ENCODE measurements at regions not wholly inside any gene's neighbourhood (a gene's known extent, or its start where the extent isn't known, plus 50 kb on each side); places are given as distances from the start of the nearest gene placed in this dataset.
"Not testable (repeated sequence)": the region's sequence is repeated elsewhere in the genome, so short reads cannot be mapped to it uniquely, and the experiment has no call there.

DNA sequence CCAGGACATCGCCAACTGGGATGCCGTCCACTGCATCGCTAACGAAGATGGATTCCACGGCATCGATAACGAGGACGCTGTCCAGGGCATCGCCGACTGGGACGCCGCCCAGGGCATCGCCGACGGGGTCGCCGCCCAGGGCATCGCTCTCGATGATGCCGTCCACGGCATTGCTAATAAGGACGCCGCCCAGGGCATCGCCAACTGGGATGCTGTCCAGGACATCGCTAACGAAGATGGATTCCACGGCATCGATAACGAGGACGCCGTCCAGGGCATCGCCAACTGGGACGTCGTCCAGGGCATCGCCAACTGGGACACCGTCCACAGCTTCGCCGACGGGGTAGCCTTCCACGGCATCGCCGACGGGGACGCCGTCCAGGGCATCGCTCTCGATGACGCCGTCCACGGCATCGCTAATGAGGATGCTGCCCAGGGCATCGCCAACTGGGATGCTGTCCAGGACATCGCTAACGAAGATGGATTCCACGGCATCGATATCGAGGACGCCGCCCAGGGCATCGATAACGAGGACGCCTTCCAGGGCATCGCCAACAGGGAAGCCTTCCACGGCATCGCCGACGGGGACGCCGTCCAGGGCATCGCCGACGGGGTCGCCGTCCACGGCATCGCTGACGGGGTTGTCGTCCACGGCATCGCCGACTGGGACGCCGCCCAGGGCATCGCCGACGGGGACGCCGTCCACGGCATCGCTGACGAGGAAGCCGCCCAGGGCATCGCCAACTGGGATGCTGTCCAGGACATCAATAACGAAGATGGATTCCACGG, 948.4 kb downstream of the TUBA3C start:
- DNase-seq, result no peak
- Histone ChIP-seq H3K27me3 (no peaks in the 10 kb centered on the region), H3K36me3 (no peaks in the 10 kb centered on the region), H3K4me3 (no peak overlapping the region), H3K27ac (no peak overlapping the region), H3K4me1 (no peaks in the 10 kb centered on the region), H3K9me3 (peaks cover 0 to 9% (median 0%) of the 10 kb centered on the region in 4 donors)
- WGBS, 2 donors, result 96 to 97% methylated on average over 95 of the region's 95 CpGs
- intact Hi-C loops (cut with DNase I), result no loop called here
- no peak for TF ChIP-seq POLR2A (IDR thresholded peaks at IDR 0.05)
- TF ChIP-seq POLR2AphosphoS5 (IDR thresholded peaks at IDR 0.05), result no peak
- TF ChIP-seq EP300 (IDR thresholded peaks at IDR 0.05), result no peak
- no peak for TF ChIP-seq CTCF (IDR thresholded peaks at IDR 0.05)

- Histone ChIP-seq H3K4me1 (no peaks in the 10 kb centered on the region), H3K27ac (no peak overlapping the region), H3K9me3 (peaks cover 0 to 9% (median 0%) of the 10 kb centered on the region in 4 donors), H3K4me3 (no peak overlapping the region), H3K36me3 (no peaks in the 10 kb centered on the region), H3K27me3 (no peaks in the 10 kb centered on the region)
- intact Hi-C loops (cut with DNase I), result no loop called here
- DNase-seq, result no peak
- TF ChIP-seq EP300 (IDR thresholded peaks at IDR 0.05) (no peak), POLR2AphosphoS5 (IDR thresholded peaks at IDR 0.05) (no peak), POLR2A (IDR thresholded peaks at IDR 0.05) (no peak), CTCF (IDR thresholded peaks at IDR 0.05) (no peak)
- 96 to 97% methylated on average over 80 of the region's 80 CpGs for WGBS, 2 donors
These were observed 949.2 kb downstream of the TUBA3C start for GRCh38 chr13:18232298-18232993.

GRCh38 chr13:18224411-18224810, 957.2 kb downstream of the TUBA3C start:
- H3K9me3 ChIP-seq; intact Hi-C loops (cut with DNase I); H3K4me3 ChIP-seq; H3K4me1 ChIP-seq; H3K27me3 ChIP-seq; H3K27ac ChIP-seq; DNase-seq; H3K36me3 ChIP-seq: not testable (repeated sequence)
- WGBS, 2 donors, result 63 to 64% methylated on average over 3 of the region's 3 CpGs

GRCh38 chr13:18214689-18215088, 966.9 kb downstream of the TUBA3C start:
- H3K36me3 ChIP-seq; intact Hi-C loops (cut with DNase I); H3K4me1 ChIP-seq; H3K4me3 ChIP-seq; H3K27ac ChIP-seq; H3K9me3 ChIP-seq; DNase-seq; H3K27me3 ChIP-seq: not testable (repeated sequence)

GRCh38 chr13:18213511-18213910, 968.1 kb downstream of the TUBA3C start:
- 58 to 73% methylated on average over 2 of the region's 2 CpGs for WGBS, 2 donors
- H3K27me3 ChIP-seq; H3K4me1 ChIP-seq; H3K36me3 ChIP-seq; H3K27ac ChIP-seq; H3K9me3 ChIP-seq; intact Hi-C loops (cut with DNase I); H3K4me3 ChIP-seq; DNase-seq: not testable (repeated sequence)

GRCh38 chr13:18212873-18213272, 968.8 kb downstream of the TUBA3C start:
- Histone ChIP-seq H3K4me3 (no peak overlapping the region), H3K4me1 (no peaks in the 10 kb centered on the region), H3K9me3 (no peaks in the 10 kb centered on the region), H3K27ac (no peak overlapping the region), H3K36me3 (no peaks in the 10 kb centered on the region), H3K27me3 (no peaks in the 10 kb centered on the region)
- intact Hi-C loops (cut with DNase I), result no loop called here
- no peak for DNase-seq
- 76% methylated on average over 2 of the region's 2 CpGs for WGBS, 2 donors
- TF ChIP-seq POLR2AphosphoS5 (IDR thresholded peaks at IDR 0.05) (no peak), EP300 (IDR thresholded peaks at IDR 0.05) (no peak)

- H3K4me3 ChIP-seq; intact Hi-C loops (cut with DNase I); H3K27ac ChIP-seq; H3K9me3 ChIP-seq; H3K27me3 ChIP-seq; H3K36me3 ChIP-seq; H3K4me1 ChIP-seq: not testable (repeated sequence)
- peak; percentile 80 for DNase-seq
- 78 to 84% methylated on average over 5 of the region's 5 CpGs for WGBS, 2 donors
These were observed 969.7 kb downstream of the TUBA3C start for GRCh38 chr13:18211752-18212560.

- DNase-seq; H3K27me3 ChIP-seq; H3K4me1 ChIP-seq; H3K36me3 ChIP-seq; H3K9me3 ChIP-seq; H3K27ac ChIP-seq; H3K4me3 ChIP-seq; intact Hi-C loops (cut with DNase I): not testable (repeated sequence)
- WGBS, 2 donors, result 71 to 77% methylated on average over 3 of the region's 4 CpGs
These were observed 976.9 kb downstream of the TUBA3C start for GRCh38 chr13:18204614-18205178.

DNA sequence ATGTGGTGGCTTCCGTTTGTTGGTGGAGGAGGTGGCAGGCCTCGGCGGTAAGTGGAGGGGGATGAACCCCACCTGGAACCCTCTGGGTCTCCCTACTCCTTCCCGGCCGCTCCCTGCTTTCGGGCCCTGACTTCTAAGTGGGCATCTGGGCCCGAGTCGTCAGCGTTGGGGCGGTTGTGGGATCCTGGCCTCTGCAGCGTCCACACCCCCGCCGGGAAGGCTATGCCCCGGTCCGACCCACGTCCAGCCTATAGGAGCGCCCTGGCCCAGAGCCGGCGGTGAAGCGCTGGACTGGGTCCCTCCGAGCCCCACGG, 986.3 kb downstream of the TUBA3C start:
- 80 to 94% methylated on average over 8 to 9 of the region's 22 CpGs for WGBS, 2 donors

More for the DNA sequence above, 986.3 kb downstream of the TUBA3C start:
- H3K4me1 ChIP-seq; intact Hi-C loops (cut with DNase I); H3K27ac ChIP-seq; H3K27me3 ChIP-seq; H3K36me3 ChIP-seq; H3K4me3 ChIP-seq; H3K9me3 ChIP-seq; DNase-seq: not testable (repeated sequence)
